ENCODE measurements at regions not wholly inside any gene's neighbourhood (a gene's known extent, or its start where the extent isn't known, plus 50 kb on each side); places are given as distances from the start of the nearest gene placed in this dataset.

GRCh38 chr17:51442088-51442865 lies 181.9 kb downstream of the UTP18 start:
- H3K4me1 ChIP-seq (ENCODE audit: control insufficient read depth, extremely low read depth, insufficient read depth, low read length) = peaks cover 5% of the 10 kb centered on the region
- dilution Hi-C loops (cut with MboI; ENCODE audit: extremely low pct_ligation_motif_present, low sequenced_read_pairs) = no loop called here
- H3K9me1 ChIP-seq (ENCODE audit: control insufficient read depth, extremely low read depth, insufficient read depth, low read length) = no peaks in the 10 kb centered on the region
- TF ChIP-seq EZH2 (IDR thresholded peaks at IDR 0.05; ENCODE audit: low read length) (no peak), CTCF (optimal IDR thresholded peaks at IDR 0.05 in 1 of 3, IDR thresholded peaks at IDR 0.05 in 1 of 3, conservative IDR thresholded peaks at IDR 0.05 in 1 of 3; ENCODE audit: extremely low read depth in 1 of 3, insufficient read depth in 2 of 3, low read length in 3 of 3) (no peak)
- no peaks in the 10 kb centered on the region for H3K9me3 ChIP-seq (ENCODE audit: control insufficient read depth, low read depth, low read length)
- no peak overlapping the region for H3K4me2 ChIP-seq (ENCODE audit: control insufficient read depth, extremely low read depth, insufficient read depth, low read depth, low read length)
- no peak overlapping the region for H3K27ac ChIP-seq (ENCODE audit: control insufficient read depth, insufficient read depth, low read length)
- FAIRE-seq (no peak), DNase-seq (ENCODE audit: low read depth, low spot score) (no peak)
- no peak overlapping the region for H3K9ac ChIP-seq (ENCODE audit: control insufficient read depth, extremely low read depth, insufficient read depth, low read length)
- H3K36me3 ChIP-seq (ENCODE audit: control insufficient read depth in 2 of 2, extremely low read depth in 1 of 2, insufficient read depth in 2 of 2, low read length in 2 of 2) = no peaks in the 10 kb centered on the region
- H4K20me1 ChIP-seq (ENCODE audit: control insufficient read depth, extremely low read depth, insufficient read depth, low read length) = no peaks in the 10 kb centered on the region
- no peak overlapping the region for H2AFZ ChIP-seq (ENCODE audit: control insufficient read depth, low read length)
- no peak overlapping the region for H3K4me3 ChIP-seq (ENCODE audit: control insufficient read depth in 2 of 3, extremely low read depth in 1 of 3, insufficient read depth in 2 of 3, low read depth in 1 of 3, low read length in 3 of 3)
- H3K27me3 ChIP-seq (ENCODE audit: control insufficient read depth, extremely low read depth, insufficient read depth, low read length) = no peaks in the 10 kb centered on the region
- no peaks in the 10 kb centered on the region for H3K79me2 ChIP-seq (ENCODE audit: control insufficient read depth, insufficient read depth, low read length)

- Histone ChIP-seq H3K4me3 (ENCODE audit: control insufficient read depth in 2 of 3, extremely low read depth in 1 of 3, insufficient read depth in 2 of 3, low read depth in 1 of 3, low read length in 3 of 3) (no peak overlapping the region), H3K9me3 (ENCODE audit: control insufficient read depth, low read depth, low read length) (no peaks in the 10 kb centered on the region), H3K36me3 (ENCODE audit: control insufficient read depth in 2 of 2, extremely low read depth in 1 of 2, insufficient read depth in 2 of 2, low read length in 2 of 2) (no peaks in the 10 kb centered on the region), H3K4me2 (ENCODE audit: control insufficient read depth, extremely low read depth, insufficient read depth, low read depth, low read length) (no peak overlapping the region), H3K79me2 (ENCODE audit: control insufficient read depth, insufficient read depth, low read length) (no peaks in the 10 kb centered on the region), H2AFZ (ENCODE audit: control insufficient read depth, low read length) (no peak overlapping the region), H3K9ac (ENCODE audit: control insufficient read depth, extremely low read depth, insufficient read depth, low read length) (no peak overlapping the region), H3K27ac (ENCODE audit: control insufficient read depth, insufficient read depth, low read length) (no peak overlapping the region), H4K20me1 (ENCODE audit: control insufficient read depth, extremely low read depth, insufficient read depth, low read length) (no peaks in the 10 kb centered on the region), H3K9me1 (ENCODE audit: control insufficient read depth, extremely low read depth, insufficient read depth, low read length) (no peaks in the 10 kb centered on the region), H3K27me3 (ENCODE audit: control insufficient read depth, extremely low read depth, insufficient read depth, low read length) (no peaks in the 10 kb centered on the region), H3K4me1 (ENCODE audit: control insufficient read depth, extremely low read depth, insufficient read depth, low read length) (peaks cover 5% of the 10 kb centered on the region)
- TF ChIP-seq EZH2 (IDR thresholded peaks at IDR 0.05; ENCODE audit: low read length) (no peak), CTCF (optimal IDR thresholded peaks at IDR 0.05 in 1 of 3, IDR thresholded peaks at IDR 0.05 in 1 of 3, conservative IDR thresholded peaks at IDR 0.05 in 1 of 3; ENCODE audit: extremely low read depth in 1 of 3, insufficient read depth in 2 of 3, low read length in 3 of 3) (no peak)
- DNase-seq (ENCODE audit: low read depth, low spot score) (no peak), FAIRE-seq (no peak)
- dilution Hi-C loops (cut with MboI; ENCODE audit: extremely low pct_ligation_motif_present, low sequenced_read_pairs) = no loop called here
These were observed 183.3 kb downstream of the UTP18 start for GRCh38 chr17:51443646-51444045.
